Right atrium auricular region (tissue), 2 donors: ENCODE measurements at regions not wholly inside any gene's neighbourhood (a gene's known extent, or its start where the extent isn't known, plus 50 kb on each side); places are given as distances from the start of the nearest gene placed in this dataset.

Experiments used
- DNase-seq: peaks from one replicate; pipeline ENCODE4 v3.0.0-alpha.2; 2019; ENCODE audit warnings: low spot score
- H3K27ac ChIP-seq, 2 donors: fragments of 200-600 bp; sonication (generic); 1 replicate in 1 of 2; 2 replicates in 1 of 2; pipeline ENCODE4 v1.5.1; 2016 to 2019
- H3K27me3 ChIP-seq, 2 donors: fragments of 200-600 bp; sonication (generic); one replicate each; pipeline versions ENCODE4 v1.5.1 to v1.6.0; 2017 to 2019
- H3K36me3 ChIP-seq: fragments of 200-600 bp; sonication (generic); one replicate; pipeline ENCODE4 v1.5.1; 2016
- H3K4me1 ChIP-seq, 2 donors: fragments of 200-600 bp; sonication (generic); one replicate each; pipeline versions ENCODE4 v1.5.1 to v1.6.0; 2017 to 2019
- H3K4me3 ChIP-seq, 2 donors: fragments of 200-600 bp; sonication (generic); 1 replicate in 1 of 2; 2 replicates in 1 of 2; pipeline ENCODE4 v1.5.1; 2017 to 2019; ENCODE audit warnings: mild to moderate bottlenecking in 1 of 2, moderate library complexity in 1 of 2
- H3K9me3 ChIP-seq, 2 donors: fragments of 200-600 bp; sonication (generic); one replicate each; pipeline ENCODE4 v1.5.1; 2019
- TF ChIP-seq, protein P1 (sequence below), 2 donors: fragments of 200-600 bp; sonication (generic); IDR thresholded peaks; one replicate each; pipeline ENCODE4 v1.5.1; 2019; ENCODE audit warnings: antibody characterized with exemption in 2 of 2

DNA sequence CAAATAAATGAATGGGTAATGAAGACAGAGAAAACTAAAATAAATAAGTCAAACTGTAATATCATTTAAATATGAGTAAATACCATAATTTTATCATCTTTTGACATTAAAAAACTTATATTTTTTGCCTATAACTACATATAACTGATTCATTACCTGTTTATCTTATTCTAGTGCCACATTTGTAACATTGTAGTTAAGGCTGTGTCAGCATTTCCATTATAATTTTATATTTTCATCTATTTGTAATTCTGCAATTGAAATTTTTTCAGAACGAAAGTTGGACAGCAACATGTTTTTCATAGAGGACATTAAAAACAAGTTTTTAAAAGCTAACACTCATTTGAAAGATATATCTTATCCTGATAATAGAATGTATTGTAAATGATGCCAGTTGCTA, 1286.5 kb downstream of the LRFN5 start:
- no peak for DNase-seq
- Histone ChIP-seq H3K27ac (no peak overlapping the region), H3K4me3 (no peak overlapping the region), H3K4me1 (no peaks in the 10 kb centered on the region), H3K36me3 (no peaks in the 10 kb centered on the region), H3K9me3 (peaks cover 0 to 6% of the 10 kb centered on the region in 2 donors), H3K27me3 (no peaks in the 10 kb centered on the region)
- TF ChIP-seq, protein P1, sequence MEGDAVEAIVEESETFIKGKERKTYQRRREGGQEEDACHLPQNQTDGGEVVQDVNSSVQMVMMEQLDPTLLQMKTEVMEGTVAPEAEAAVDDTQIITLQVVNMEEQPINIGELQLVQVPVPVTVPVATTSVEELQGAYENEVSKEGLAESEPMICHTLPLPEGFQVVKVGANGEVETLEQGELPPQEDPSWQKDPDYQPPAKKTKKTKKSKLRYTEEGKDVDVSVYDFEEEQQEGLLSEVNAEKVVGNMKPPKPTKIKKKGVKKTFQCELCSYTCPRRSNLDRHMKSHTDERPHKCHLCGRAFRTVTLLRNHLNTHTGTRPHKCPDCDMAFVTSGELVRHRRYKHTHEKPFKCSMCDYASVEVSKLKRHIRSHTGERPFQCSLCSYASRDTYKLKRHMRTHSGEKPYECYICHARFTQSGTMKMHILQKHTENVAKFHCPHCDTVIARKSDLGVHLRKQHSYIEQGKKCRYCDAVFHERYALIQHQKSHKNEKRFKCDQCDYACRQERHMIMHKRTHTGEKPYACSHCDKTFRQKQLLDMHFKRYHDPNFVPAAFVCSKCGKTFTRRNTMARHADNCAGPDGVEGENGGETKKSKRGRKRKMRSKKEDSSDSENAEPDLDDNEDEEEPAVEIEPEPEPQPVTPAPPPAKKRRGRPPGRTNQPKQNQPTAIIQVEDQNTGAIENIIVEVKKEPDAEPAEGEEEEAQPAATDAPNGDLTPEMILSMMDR (IDR thresholded peaks at IDR 0.05), result no peak

DNA sequence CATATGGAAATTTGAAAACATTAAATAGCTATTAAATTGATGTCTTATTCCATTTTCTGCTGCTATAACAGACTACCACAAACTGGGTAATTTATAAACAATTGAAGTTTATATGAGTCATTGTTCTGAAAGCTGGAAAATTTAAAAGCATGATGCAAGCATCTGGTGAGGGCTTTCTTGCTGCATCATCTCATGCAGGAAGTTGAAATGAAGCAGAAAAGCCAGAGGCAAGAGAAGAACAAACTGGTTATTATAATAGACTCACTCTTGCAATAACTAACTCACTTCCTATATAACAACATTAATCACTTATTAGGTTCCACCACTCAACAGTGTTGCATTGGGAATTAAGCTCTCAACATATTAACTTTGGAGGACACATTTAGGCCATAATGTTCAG, 1277.4 kb downstream of the LRFN5 start:
- Histone ChIP-seq H3K36me3 (no peaks in the 10 kb centered on the region), H3K9me3 (no peaks in the 10 kb centered on the region), H3K4me3 (no peak overlapping the region), H3K4me1 (no peaks in the 10 kb centered on the region), H3K27ac (no peak overlapping the region), H3K27me3 (no peaks in the 10 kb centered on the region)
- TF ChIP-seq, protein P1 (IDR thresholded peaks at IDR 0.05), result no peak
- no peak for DNase-seq

DNA sequence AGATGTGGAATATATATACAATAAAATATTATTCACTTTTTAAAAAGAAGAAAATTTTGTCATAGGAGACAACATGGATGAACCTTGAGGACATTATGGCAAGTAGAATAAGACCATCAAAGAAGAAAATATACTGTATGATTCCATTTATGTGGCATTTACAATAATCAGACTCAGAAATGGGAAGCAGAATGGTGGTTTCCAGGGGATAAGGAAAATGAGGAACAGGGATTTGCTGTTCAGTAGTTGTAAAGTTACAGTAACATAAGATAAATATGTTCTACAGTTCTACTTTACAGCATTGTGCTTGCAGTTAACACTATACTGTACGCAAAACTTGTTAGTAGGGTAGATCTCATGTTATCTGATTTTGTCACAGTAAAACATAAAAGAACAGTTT, 1271.0 kb downstream of the LRFN5 start:
- DNase-seq, result no peak
- Histone ChIP-seq H3K36me3 (no peaks in the 10 kb centered on the region), H3K27ac (no peak overlapping the region), H3K4me3 (no peak overlapping the region), H3K27me3 (no peaks in the 10 kb centered on the region), H3K4me1 (no peaks in the 10 kb centered on the region), H3K9me3 (no peaks in the 10 kb centered on the region)
- TF ChIP-seq, protein P1 (IDR thresholded peaks at IDR 0.05), result no peak

DNA sequence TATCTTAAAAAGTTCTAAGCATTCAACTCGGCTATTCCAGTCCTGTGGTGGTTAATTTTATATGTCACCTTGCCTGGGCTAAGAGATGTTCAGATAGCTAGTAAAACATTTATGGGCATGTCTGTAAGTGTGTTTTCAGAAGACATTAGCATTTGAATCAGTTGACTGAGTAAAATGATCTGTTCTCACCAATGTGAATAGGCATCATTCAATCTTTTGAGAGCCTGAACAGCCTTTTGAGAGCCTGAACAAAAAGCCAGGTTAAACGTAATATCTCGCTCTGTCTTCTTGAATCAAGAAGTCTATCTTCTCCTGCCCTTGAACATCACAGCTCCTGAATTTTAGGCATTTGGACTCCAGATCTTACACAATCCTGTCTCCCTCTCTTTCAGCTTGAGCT, 1266.1 kb downstream of the LRFN5 start:
- H3K9me3 ChIP-seq, result no peaks in the 10 kb centered on the region
- H3K36me3 ChIP-seq, result no peaks in the 10 kb centered on the region
- no peaks in the 10 kb centered on the region for H3K27me3 ChIP-seq
- no peak overlapping the region for H3K4me3 ChIP-seq
- TF ChIP-seq, protein P1 (IDR thresholded peaks at IDR 0.05), result no peak
- H3K27ac ChIP-seq, result no peak overlapping the region
- no peaks in the 10 kb centered on the region for H3K4me1 ChIP-seq
- no peak for DNase-seq

DNA sequence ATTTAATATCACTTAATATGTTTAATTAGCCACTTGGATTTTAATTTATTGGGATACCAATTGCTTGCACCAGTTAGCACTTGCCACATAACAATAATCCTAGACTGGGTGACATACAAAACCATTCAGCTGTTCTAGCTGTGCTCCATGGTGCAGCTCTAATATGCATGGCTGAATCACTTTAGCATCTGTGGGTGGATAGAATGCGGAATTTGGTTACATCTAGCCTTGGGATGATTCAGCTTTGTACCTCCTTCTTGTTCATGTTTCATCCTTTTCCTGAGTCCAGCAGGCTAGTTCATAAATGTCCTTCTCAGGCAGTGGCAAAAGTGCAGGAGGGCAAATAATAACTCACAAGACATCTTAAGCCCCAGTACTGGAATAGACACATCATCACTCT, 1263.0 kb downstream of the LRFN5 start:
- TF ChIP-seq, protein P1 (IDR thresholded peaks at IDR 0.05), result no peak
- Histone ChIP-seq H3K9me3 (no peaks in the 10 kb centered on the region), H3K4me3 (no peak overlapping the region), H3K27me3 (no peaks in the 10 kb centered on the region), H3K4me1 (no peaks in the 10 kb centered on the region), H3K27ac (no peak overlapping the region), H3K36me3 (no peaks in the 10 kb centered on the region)
- DNase-seq, result no peak

DNA sequence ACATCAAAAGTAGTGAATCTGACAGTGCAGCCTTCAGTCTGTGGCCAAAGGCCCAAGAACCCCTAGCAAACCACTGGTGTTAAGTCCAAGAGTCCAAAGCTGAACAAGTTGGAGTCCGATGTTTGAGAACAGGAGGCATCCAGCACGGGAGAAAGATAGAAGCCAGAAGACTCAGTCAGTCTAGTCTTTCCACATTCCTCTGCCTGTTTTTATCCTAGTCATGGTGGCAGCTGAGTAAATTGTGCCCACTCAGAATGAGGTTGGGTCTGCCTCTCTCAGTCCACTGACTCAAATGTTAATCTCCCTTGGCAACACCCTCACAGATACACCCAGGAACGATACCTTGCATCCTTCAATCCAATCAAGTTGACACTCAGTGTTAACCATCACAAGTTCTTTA, 1255.4 kb downstream of the LRFN5 start:
- no peak overlapping the region for H3K27ac ChIP-seq
- no peaks in the 10 kb centered on the region for H3K9me3 ChIP-seq
- TF ChIP-seq, protein P1 (IDR thresholded peaks at IDR 0.05), result no peak

More for the DNA sequence above, 1255.4 kb downstream of the LRFN5 start:
- Histone ChIP-seq H3K36me3 (no peaks in the 10 kb centered on the region), H3K27me3 (no peaks in the 10 kb centered on the region), H3K4me3 (no peak overlapping the region), H3K4me1 (no peaks in the 10 kb centered on the region)
- DNase-seq, result no peak
